HG03175 (cell line): ENCODE measurements at regions not wholly inside any gene's neighbourhood (a gene's known extent, or its start where the extent isn't known, plus 50 kb on each side); places are given as distances from the start of the nearest gene placed in this dataset.

ENCODE experiments used
- ATAC-seq: cut with Tn5 transposase; IDR thresholded peaks from one replicate; pipeline ENCODE4 v1.9.1; 2021; ENCODE audit warnings: mild to moderate bottlenecking, moderate library complexity; ENCODE audit not compliant: unreplicated experiment

DNA sequence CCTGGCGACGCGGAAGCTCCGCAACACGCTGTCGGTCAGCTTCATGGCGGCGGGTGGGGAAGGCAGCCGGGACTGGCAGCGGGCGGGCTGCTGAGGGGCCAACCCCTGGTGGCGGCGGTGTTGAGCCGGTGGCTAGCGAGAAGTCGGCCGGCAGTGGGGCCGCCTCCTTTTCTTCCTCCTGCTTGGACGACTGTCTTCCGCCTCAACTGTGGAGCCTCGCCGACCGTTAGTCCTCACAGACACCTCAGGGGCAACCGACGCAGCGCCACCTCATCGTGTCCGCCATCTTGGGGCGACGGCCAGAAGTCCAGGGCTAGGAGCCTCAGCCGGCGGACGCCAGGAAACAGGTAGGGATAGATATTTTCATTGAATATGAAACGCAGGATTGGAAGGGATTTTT lies 875.1 kb downstream of the NSUN3 start:
- ATAC-seq = no peak

DNA sequence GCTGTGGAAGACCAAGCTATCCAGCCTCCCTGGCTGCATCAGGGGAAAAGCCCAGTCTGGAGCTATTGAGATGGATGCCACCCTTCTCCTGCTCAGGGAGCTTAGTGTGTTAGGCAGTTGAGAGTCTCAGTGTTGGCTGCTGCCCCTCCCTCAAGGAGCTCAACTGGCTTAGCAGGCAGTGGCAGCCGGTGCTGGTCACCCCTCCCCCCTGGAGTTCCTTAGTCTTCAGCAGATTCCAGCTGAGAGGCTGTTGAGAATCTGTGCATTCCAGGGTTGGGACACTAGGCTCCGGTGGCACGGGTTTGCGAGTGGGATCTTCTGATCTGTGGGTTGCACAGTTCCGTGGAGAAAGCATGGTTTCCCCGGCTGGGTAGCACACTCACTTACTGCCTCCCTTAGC lies 883.8 kb downstream of the NSUN3 start:
- ATAC-seq = no peak

DNA sequence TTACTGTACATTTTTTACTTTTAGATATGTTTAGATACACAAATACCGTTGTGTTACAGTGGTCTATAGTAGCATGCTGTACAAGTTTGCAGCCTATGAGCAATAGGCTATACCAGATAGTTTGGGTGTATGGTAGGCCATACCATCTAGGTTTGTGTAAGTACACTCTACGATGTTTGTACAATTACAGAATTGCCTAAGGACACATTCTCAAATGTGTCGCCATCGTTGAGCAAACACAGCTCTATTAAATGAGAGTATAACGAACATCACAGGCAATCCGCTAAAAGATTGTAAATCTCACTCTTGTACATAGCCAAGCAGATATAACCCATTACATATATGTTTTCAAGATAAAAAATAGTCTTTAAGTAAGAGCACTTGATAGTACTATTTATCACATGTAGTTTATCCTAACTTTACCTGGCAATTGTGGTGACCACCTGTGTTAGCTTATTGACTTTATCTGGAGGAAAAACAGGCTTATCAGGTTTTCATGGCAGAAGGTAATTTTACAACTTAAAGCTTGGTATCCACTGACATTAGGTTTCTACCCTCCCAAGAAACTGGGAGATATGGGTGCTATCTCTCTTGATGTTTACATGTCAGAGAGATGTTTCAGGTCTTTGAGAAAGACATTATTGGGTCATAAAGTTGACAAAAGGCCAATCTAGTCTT lies 898.7 kb downstream of the NSUN3 start:
- no peak for ATAC-seq

DNA sequence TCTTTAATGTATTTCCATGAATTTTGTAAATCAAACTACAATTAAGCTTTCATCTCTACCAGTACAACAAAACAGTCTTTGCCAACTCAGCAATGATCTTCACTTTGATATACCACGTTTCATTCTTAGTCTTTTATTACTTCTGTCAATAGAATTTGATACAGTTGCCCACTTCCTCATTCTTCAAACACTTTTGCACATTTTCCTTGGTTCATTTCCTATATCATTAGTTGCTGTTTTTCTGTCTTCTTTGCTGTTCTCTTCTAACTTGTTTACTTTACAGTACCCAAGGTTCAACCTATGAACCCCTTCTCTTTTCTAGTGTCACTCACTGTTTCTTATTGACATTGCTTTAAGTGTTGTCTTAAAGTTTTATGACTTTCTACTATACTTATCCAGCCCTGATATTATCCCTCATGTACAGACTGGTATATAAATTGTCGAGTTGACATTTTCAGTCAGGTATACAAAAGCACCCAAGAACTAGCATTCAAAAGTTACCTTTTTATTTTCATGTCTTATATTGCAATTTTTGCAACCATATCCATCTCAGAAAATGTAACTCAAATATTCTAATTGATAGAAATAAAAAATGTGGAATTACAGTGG lies 903.1 kb downstream of the NSUN3 start:
- no peak for ATAC-seq

DNA sequence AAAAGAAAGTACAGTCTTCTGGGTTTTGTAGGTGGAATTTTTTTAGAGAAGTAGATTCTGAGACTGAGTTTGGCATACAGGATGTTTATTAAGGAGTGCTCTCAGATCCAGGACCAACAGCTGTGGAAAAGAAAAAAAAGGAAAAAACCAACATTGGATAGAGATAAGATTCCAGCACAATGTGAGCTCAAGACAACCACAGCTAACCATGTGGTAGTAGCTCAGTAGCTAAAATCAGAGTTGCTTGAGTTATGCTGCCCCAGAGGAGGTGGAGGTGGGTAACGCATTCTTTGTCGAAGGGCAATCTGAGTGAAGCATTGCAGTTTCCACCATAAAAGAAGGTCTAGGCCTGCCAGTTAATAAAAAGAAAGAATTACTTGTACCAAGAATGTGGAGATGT lies 904.3 kb downstream of the NSUN3 start:
- ATAC-seq = no peak

DNA sequence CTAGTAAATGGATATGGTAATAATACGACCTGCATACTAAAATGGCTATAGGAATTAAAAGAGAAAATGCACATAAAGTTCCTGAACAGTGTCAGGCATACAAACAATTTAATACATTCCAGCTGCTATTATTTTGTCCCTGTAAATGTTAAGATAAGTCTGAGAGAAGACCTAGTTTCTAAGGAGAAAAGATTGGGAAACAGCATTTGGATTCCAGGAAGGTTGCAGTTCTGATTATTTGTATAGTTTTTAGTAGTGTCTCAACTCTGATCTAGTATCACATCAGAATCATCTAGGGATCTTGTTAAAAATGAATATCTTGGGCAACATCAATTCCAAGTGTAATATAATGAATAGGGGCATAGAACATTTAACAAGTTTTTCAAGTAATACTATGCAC lies 905.7 kb downstream of the NSUN3 start:
- ATAC-seq = no peak

DNA sequence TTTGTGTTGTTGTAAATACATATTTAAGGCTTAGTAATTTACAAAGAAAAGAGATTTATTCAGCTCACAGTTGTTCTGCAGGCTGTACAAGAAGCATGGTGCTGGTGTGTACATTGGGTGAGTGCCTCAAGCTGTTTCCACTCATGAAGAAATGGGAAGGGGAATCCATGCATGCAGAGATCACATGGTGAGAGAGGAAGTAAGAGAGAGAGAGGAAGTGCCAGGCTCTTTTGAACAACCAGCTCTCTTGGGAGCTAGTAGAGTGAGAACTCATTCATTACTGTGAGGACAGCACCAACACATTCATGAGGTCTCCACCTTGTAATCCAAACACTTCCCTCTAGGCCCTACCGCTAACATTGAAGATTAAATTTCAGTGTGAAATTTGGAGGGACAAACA lies 909.2 kb downstream of the NSUN3 start:
- no peak for ATAC-seq

DNA sequence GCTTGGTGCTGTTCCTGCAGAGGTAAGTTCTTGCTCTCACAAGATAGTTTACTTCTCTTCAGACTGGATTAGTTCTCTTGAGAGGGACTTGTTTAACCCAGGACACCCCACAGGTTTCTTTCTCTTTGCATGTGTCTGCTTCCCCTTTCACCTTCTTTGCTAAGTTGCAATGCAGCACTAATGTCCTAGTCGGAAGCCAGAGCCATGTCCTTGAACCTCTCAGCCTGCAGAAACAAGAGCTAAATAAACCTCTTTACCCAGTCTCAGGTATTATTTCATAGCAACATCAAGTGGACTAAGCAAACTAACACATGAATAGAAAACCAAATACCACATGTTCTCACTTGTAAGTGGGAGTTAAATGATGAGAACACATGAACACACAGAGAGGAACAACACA lies 915.2 kb downstream of the NSUN3 start:
- ATAC-seq = no peak

DNA sequence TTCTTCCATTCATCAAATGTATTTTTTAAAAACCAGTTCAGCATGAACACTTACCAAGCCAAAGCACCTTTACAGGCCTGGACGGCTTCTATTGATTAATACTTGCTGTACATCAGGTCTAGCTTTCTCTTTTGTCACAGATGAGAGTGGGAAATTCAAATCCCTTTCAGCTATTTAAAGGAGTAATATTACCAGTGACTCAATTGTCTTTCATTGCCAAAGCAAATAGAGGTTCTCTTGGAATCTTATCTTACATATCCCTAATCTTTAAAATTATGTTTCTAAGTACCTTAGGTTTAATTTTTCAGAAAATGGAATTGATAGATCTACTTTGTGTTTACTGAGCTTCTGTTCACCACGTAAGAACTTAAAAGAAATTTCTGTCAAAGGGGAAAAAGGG lies 922.9 kb downstream of the NSUN3 start:
- no peak for ATAC-seq

DNA sequence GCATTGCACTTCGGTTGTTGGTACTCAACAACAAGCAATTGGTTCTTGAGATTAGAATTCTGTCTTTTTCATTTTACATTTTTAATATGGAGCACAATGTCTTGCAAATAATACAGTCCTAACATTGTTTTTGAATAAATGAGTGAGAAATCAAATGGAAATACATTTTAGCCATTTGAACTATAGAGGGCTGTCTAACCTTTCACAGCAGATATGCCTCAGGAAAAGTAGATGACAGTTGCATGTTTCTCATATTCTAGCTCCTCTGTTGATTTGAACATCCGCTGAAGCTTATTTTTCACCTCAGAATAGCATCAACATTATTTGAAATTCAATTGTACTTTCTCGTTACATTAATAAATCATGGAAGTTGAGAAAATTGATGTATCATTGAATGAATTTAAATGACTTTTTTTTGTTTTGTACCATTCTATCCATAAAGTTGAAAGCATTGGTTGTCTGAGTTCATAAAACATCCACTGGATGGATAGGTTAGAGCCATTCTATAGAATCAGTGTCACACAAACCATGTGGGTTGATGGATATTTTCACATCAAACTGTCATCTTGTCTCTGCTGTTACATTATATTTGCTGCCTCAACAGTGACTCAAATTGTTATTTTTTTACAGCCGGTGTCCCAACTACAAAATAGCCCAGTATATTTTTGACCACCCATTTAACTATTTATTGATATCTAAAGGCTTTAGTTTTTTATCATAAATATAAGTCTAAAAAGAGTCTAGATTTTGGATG lies 928.3 kb downstream of the NSUN3 start:
- no peak for ATAC-seq

DNA sequence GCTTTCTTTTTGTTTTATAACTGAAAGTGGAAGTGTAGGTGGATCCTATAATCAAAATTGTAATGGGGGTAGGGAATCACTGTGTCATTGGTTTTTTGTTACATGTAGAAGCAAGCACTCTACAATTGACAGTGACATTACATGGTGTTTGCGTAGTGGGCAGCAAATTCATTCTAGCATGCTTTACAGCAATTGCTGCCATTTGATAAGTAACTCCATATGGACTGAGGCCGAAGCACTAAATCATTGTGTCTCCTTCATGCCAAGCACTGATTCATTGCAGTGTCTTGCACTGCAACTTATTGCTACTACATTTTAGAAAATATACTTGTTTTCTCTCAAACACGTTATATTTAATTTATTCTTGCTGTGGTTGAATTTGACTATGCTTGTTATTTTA lies 933.9 kb downstream of the NSUN3 start:
- ATAC-seq = no peak

DNA sequence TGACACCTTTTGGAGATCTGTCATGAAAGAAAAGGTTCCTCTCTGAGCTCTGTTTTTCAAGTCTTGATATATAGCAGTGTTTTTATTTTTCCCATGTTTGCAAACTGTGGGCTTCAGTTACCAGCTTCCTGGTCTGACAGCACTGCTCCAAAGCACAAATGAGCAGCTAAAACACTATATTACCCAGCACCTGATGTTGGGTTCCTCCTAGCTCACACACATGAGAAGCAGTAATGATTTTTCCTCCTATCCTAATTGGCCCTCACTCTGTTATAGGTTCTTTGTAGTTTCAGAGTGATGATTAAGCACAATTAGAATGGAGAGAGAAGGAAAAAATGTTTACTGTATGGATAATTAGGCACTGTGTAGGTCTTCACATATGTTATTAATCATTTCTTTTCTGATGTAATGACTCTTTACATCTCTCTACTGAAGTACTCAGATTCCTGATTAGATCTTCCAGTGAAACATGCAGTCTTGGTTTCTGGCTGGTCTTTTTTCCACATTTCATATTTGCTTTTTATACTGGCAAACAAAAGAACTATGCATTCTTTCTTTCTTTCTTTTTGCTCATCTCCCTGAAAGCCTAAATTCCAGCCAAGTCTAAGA lies 939.7 kb downstream of the NSUN3 start:
- no peak for ATAC-seq

DNA sequence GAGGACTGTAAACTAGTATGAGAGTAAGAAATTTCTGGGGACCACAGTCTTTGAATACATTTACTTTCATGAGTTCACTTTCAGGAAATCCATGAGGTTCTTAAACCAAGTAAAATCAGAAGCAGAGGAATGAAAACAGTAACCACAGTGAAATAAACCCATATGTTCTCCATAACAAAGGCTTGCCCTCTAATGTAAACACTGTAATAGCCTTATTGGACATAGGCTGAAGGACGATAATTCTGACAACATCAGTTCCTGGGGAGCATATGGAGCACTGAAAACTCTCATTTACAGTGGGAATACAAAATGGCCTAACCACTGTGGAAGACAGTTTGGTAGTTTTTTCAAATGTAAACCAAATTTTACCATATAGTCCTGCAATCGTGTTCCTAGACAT lies 965.8 kb downstream of the NSUN3 start:
- ATAC-seq = no peak

DNA sequence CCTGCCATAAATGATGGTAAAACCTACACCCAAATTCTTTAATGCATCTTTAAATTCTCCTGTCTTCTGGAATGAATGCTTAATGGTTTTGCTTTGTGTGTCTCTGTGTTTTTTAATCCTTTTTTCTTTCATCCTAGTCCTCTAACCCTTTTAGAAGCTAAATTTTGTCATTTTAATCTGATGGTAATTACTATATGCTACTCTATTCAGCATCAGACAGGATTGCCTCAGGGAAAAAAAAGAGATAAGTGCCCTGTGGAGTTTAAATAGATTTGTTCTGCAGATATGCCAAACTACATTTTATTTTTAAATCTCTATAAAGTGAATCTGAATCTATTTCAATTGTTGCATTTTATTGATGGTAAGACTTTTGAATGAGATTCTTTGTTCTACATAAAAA lies 966.8 kb downstream of the NSUN3 start:
- ATAC-seq = no peak

DNA sequence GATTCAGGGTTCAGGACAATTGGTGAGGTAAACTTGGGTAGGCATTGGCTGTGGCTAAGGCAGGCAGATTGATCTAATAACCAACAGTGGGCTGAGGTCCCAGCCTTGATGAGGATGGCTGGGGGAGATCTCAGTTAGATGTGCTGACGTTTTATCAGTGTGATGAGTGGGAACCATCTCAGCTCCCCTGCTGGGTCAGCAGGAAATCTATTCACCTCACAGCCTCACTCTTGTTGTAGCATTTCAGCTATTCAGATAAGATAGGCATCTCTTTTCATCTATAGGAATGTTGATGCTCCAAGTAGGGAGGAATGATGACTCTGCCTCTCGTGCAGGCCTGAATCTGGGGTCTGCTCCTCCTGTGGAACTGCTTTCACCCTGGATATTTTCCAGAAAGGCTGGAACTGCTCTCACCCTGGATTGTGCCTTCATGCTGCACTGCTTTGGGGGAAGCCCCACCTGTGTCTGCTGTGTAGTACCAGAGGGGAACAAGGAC lies 973.7 kb downstream of the NSUN3 start:
- no peak for ATAC-seq

DNA sequence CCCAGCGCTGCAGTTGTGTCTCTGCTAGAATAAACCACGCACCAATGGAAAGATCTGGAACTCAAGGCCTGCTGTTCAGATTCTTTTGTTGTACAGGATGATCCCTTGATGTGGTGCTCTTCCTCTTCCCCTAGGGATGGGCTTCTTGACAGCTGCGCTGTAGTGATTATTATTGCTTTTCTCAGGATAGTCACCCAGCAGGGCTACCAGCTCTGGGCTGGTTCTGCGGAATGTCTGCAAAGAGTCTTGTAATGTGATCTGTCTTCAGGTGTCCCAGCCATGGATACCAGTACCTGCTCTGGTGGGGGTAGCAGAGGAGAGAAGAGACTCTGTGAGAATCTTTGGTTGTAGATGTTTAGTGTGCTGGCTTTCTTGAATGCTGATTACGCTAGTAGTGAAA lies 974.2 kb downstream of the NSUN3 start:
- no peak for ATAC-seq

DNA sequence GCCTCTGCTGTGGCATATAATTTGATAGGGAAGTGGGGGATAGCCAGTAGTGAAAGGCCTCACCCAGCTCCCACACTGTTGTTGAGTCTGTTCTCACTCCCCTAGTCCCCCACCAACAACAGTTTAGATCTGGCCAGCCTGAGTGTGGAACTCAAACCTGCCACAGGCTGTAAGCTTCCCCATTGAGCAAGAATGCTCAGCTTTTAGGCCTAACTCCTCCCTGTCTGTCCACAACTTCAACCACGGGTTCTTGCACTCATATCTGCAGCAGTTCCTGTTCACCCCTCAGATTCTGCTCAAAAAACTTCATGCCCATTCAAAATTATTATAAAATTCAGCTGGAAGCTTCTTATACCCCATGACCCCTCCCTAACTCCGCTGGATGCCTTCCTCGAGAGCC lies 975.1 kb downstream of the NSUN3 start:
- ATAC-seq = no peak

DNA sequence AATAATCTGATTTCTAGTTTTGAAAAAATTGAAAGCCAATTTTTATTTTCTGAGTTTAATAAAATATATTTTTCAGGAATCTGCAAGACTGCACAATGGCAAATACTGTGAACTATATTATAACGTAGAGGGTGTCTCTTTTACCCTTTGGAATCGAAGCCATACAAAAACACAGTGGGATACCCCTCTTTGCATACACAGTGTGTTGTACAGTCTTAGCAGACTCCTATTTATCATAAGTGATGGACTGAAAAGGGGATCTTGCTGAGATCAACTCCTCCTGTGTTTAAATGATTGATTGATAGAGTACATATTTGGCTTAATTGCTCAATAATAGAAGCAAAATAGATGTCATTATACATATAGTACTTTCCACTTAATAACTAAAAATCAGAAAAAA lies 981.2 kb downstream of the NSUN3 start:
- no peak for ATAC-seq

DNA sequence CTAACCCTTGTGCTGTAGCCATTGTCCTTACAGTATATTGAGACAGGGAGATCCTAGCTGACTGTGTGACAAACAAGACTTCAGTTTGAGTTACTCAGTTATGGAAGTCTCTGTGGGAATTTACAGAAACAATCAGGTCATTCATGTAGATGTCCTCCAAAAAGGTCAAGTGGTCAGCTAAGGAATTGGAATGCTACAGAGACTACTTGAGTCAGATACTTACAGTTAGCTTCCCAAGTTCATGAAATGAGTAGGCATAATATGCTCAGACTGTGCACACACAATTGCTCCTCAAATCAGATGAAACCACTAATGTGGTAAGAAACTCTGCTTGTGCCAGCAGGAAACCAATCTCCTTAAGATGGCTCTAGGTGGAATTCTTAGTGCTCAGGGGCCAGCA lies 985.7 kb downstream of the NSUN3 start:
- no peak for ATAC-seq

DNA sequence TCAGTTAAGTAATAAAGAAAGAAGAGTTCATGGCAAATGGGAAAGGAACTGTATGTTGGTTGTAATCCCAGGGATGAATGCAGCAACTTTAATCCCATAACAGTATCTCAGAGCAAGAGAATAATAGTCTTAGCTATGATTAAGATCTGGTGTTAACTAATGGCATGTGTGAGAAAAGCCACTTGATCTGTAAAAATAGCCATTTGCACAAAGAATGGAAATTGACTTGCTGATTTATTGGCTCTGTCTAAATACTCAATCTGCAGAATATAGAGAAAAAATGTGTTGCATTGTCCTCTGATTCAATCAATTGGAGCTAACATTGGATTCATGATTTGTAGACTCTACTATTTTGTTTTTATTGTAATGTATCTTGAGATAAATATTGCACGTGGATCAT lies 987.0 kb downstream of the NSUN3 start:
- ATAC-seq = no peak

DNA sequence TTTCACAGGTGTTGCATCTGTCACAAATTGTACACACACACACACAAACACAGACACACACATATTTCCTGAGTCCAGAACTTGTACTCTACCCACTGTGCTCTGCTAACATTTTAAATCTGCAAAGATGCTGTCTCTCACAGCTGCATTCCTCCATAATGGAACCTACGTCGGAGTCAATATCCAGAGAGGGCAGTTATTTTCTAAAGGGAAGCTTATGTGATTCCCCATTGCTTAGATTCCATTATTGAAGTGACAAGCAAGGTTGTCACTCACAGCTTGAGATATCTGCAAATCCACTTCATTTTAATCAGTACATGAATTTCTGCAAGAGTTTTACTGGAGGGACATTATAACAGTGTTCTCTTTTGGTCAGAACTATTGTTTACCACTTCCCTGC lies 992.4 kb downstream of the NSUN3 start:
- ATAC-seq = no peak

DNA sequence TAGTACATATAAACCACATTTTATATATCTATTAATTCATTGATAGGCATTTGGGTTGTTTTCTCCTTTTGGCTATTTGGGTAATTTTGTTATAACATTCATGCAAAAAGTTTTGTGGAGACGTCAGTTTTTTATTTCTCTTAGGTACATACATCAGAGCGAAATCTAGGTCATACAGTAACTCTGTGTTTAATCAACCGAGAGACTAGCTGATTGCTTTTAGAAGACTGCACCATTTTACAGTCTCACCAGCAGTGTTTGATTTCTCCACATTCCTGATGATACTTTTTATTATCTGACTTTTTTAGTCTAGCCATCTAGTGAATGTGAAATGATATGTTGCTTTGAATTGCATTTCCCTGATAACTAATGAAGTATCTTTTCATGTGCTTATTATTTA lies 1019.3 kb downstream of the NSUN3 start:
- ATAC-seq = no peak
